SK-N-SH (cell line): ENCODE measurements at regions not wholly inside any gene's neighbourhood (a gene's known extent, or its start where the extent isn't known, plus 50 kb on each side); places are given as distances from the start of the nearest gene placed in this dataset.
A peak's percentile ranks its signal among the peaks of the same experiment; 100 is the strongest.
"Not testable (repeated sequence)": the region's sequence is repeated elsewhere in the genome, so short reads cannot be mapped to it uniquely, and the experiment has no call there.

ENCODE experiments used
- CTCF ChIA-PET: fragments of 300-600, 350-600 bp; formaldehyde crosslinking; extraction: SDS; loops from one replicate; lab custom pipeline; 2021; lab: Yijun Ruan, JAX
- POLR2A ChIA-PET: fragments of 350-600 bp; sonication (Branson Sonifier 250); formaldehyde crosslinking; extraction: SDS; loops from one replicate; lab custom pipeline; 2020; ENCODE audit warnings: antibody characterized with exemption, inconsistent platforms; lab: Yijun Ruan, JAX
- DNase-seq: peaks from one replicate; pipeline ENCODE4 v3.0.0; 2012
- H2AFZ ChIP-seq: fragments of 200-600 bp; sonication (generic); 2 replicates; pipeline ENCODE4 v1.8.1; 2016; ENCODE audit warnings: antibody characterized with exemption, mild to moderate bottlenecking, low read depth
- H3F3A ChIP-seq: fragments of 200-600 bp; sonication (generic); replicated peaks from 2 replicates; pipeline ENCODE3; 2016; ENCODE audit warnings: antibody characterized with exemption, mild to moderate bottlenecking; ENCODE audit not compliant: insufficient read depth
- H3K27ac ChIP-seq, 2 experiments: fragments of 200-500 bp in 1 of 2; fragments of 200-600 bp in 1 of 2; sonication (Bioruptor generic) in 1 of 2; sonication (generic), shearing (Covaris generic) in 1 of 2; 2 replicates each; pipeline versions ENCODE4 v1.5.1 to v1.6.1; 2014 to 2016; ENCODE audit warnings: low read depth in 2 of 2, inconsistent platforms in 1 of 2, low read length in 1 of 2, mild to moderate bottlenecking in 1 of 2, mixed read lengths in 1 of 2
- H3K27me3 ChIP-seq: fragments of 200-600 bp; sonication (generic), shearing (Covaris generic); 2 replicates; pipeline ENCODE4 v1.6.1; 2016; ENCODE audit warnings: mixed run types; ENCODE audit not compliant: insufficient read depth
- H3K36me3 ChIP-seq, 2 experiments: fragments of 200-500 bp in 1 of 2; fragments of 200-600 bp in 1 of 2; sonication (Bioruptor generic) in 1 of 2; sonication (generic) in 1 of 2; replicated peaks in 1 of 2; 2 replicates each; pipeline versions ENCODE3 to v1.5.1; 2014 to 2016; ENCODE audit warnings: low read length in 1 of 2, mild to moderate bottlenecking in 1 of 2; ENCODE audit not compliant: insufficient read depth in 2 of 2, control insufficient read depth in 1 of 2
- H3K4me1 ChIP-seq, 2 experiments: fragments of 200-500 bp in 1 of 2; fragments of 200-600 bp in 1 of 2; sonication (Bioruptor generic) in 1 of 2; sonication (generic), shearing (Covaris generic) in 1 of 2; 2 replicates each; pipeline versions ENCODE4 v1.5.1 to v1.6.1; 2014 to 2016; ENCODE audit warnings: low read depth in 1 of 2, low read length in 1 of 2, mixed run types in 1 of 2; ENCODE audit not compliant: insufficient read depth in 2 of 2, control insufficient read depth in 1 of 2
- H3K4me2 ChIP-seq: fragments of 200-600 bp; sonication (generic), shearing (Covaris generic); 2 replicates; pipeline ENCODE4 v1.6.1; 2017; ENCODE audit warnings: mixed run types
- H3K4me3 ChIP-seq, 2 experiments: fragments of 200-500 bp in 1 of 2; fragments of 200-600 bp in 1 of 2; sonication (Bioruptor generic) in 1 of 2; sonication (generic), shearing (Covaris generic) in 1 of 2; 2 replicates each; pipeline versions ENCODE4 v1.5.1 to v1.8.1; 2014 to 2016; ENCODE audit warnings: low read depth in 2 of 2, inconsistent platforms in 1 of 2, low read length in 1 of 2, mild to moderate bottlenecking in 1 of 2, mixed read lengths in 1 of 2, moderate library complexity in 1 of 2
- H3K79me2 ChIP-seq: fragments of 200-600 bp; sonication (generic); 2 replicates; pipeline ENCODE4 v1.8.1; 2017; ENCODE audit warnings: mild to moderate bottlenecking; ENCODE audit not compliant: insufficient read depth
- H3K9ac ChIP-seq: fragments of 200-600 bp; sonication (generic); 2 replicates; pipeline ENCODE4 v1.6.1; 2017; ENCODE audit warnings: mixed run types
- H3K9me2 ChIP-seq: fragments of 200-600 bp; sonication (generic); 2 replicates; pipeline ENCODE4 v1.6.1; 2017; ENCODE audit warnings: mixed run types
- H3K9me3 ChIP-seq: fragments of 200-600 bp; sonication (generic); 2 replicates; pipeline ENCODE4 v1.6.1; 2017; ENCODE audit warnings: mixed run types, mild to moderate bottlenecking, moderate library complexity
- H4K20me1 ChIP-seq: fragments of 200-600 bp; sonication (generic); 2 replicates; pipeline ENCODE4 v1.6.1; 2017; ENCODE audit warnings: mild to moderate bottlenecking, mixed run types; ENCODE audit not compliant: insufficient read depth
- ELF1 ChIP-seq: IDR thresholded peaks from 2 replicates; pipeline ENCODE4 v1.4.0; 2012
- EZH2phosphoT487 ChIP-seq: fragments of 200-600 bp; sonication (generic); IDR thresholded peaks from 2 replicates; pipeline ENCODE4 v1.6.1; 2017; ENCODE audit warnings: low read depth, mixed run types, mild to moderate bottlenecking, antibody characterized with exemption, moderate library complexity, borderline replicate concordance
- FOXM1 ChIP-seq: IDR thresholded peaks from 2 replicates; pipeline ENCODE4 v1.4.0; 2012; ENCODE audit warnings: low read depth, mild to moderate bottlenecking
- GATA2 ChIP-seq: sonication (generic); formaldehyde crosslinking; IDR thresholded peaks from 2 replicates; pipeline ENCODE4 v1.5.0; 2020; ENCODE audit warnings: mild to moderate bottlenecking, missing genetic modification reagents
- MEF2A ChIP-seq: IDR thresholded peaks from 2 replicates; pipeline ENCODE4 v1.4.0; 2012; ENCODE audit warnings: low read depth, borderline replicate concordance
- NFIC ChIP-seq: IDR thresholded peaks from 2 replicates; pipeline ENCODE4 v1.4.0; 2012; ENCODE audit warnings: borderline replicate concordance
- NRF1 ChIP-seq: IDR thresholded peaks from 2 replicates; pipeline ENCODE4 v1.6.1; 2012; ENCODE audit warnings: low read depth, mild to moderate bottlenecking, low read length
- RCOR1 ChIP-seq: fragments of 150-350 bp; IDR thresholded peaks from 2 replicates; pipeline ENCODE4 v1.6.1; 2017; ENCODE audit warnings: antibody characterized with exemption, low read length
- TAF1 ChIP-seq: IDR thresholded peaks from 2 replicates; pipeline ENCODE4 v1.6.1; 2012; ENCODE audit warnings: low read depth, mild to moderate bottlenecking, low read length, moderate library complexity, borderline replicate concordance
- TCF12 ChIP-seq: IDR thresholded peaks from 2 replicates; pipeline ENCODE4 v1.4.0; 2012
- TEAD4 ChIP-seq: IDR thresholded peaks from 2 replicates; pipeline ENCODE4 v1.4.0; 2012; ENCODE audit warnings: mild to moderate bottlenecking, borderline replicate concordance; ENCODE audit not compliant: insufficient read depth
- WGBS: methylation state at CpG from one replicate; pipeline ENCODE4 v1.1.6; 2017; ENCODE audit warnings: low lambda C conversion rate; 5-methylcytosine and 5-hydroxymethylcytosine counted together
- TF ChIP-seq, protein P1 (sequence below): IDR thresholded peaks from 2 replicates; pipeline ENCODE4 v1.4.0; 2012; ENCODE audit warnings: low read depth
- TF ChIP-seq, protein P2 (sequence below): IDR thresholded peaks from 2 replicates; pipeline ENCODE4 v1.4.0; 2012; ENCODE audit warnings: low read depth, borderline replicate concordance
- TF ChIP-seq, protein P3 (sequence below): fragments of 150-350 bp; IDR thresholded peaks from 2 replicates; pipeline ENCODE4 v1.6.1; 2016; ENCODE audit warnings: mild to moderate bottlenecking, low read depth, low read length

DNA sequence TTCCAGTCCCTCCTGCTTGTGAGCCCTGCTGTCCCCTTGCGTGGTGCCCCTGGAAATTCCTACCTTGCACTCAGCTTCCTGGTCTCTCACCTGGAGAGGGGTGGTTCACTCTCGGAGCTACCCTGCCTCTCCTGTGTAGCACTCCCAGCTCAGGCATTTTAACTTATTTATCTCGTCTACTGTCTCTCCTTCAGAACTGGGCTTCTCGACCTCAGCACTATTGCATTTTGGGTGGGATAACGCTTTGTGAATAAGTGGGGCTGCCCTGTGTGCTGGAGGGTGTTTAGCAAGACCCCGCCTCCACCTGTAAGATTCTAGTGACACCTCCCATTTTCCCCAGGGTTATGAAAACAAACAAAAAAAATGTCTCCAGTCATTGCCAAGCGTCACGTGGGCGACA, 56.0 kb upstream of the SORCS2 start (continued):
- no peak for TF ChIP-seq NRF1

DNA sequence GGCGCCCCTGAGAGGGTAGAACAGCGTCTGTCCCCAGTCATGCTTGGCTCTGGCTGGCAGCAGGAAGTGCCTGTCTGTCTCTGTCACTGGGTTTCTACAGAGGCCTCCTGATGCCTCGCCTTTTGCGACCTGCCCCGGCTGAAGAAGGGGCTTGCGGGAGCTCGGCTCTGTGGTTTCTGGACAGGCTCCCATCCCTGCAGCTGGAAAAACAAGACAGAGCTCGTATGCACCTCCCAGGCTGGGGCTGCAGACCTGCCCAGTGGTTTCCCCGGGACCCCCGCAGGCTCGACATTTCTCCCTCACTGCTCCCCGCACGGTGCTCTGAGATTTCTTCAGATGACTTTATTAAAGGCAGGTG, 57.0 kb upstream of the SORCS2 start:
- no peaks in the 10 kb centered on the region for H3K9me3 ChIP-seq
- H3K27ac ChIP-seq, result peak overlapping the region; percentile 2 to 38; a peak in 2 of 4 replicates
- no peak for DNase-seq
- peaks cover 0 to 23% of the 10 kb centered on the region in 2 experiments; a peak in 1 of 4 replicates for H3K4me1 ChIP-seq
- H2AFZ ChIP-seq, result no peak overlapping the region
- WGBS, result 51% methylated on average over 13 of the region's 13 CpGs
- no peak overlapping the region for H3K4me3 ChIP-seq
- TF ChIP-seq TCF12 (peak; percentile 42), MEF2A (no peak), FOXM1 (no peak), RCOR1 (no peak), ELF1 (no peak), TAF1 (no peak), NFIC (peak; percentile 11; the same call in 1 of the 2 replicates), TEAD4 (no peak), EZH2phosphoT487 (no peak)
- TF ChIP-seq, protein P1, sequence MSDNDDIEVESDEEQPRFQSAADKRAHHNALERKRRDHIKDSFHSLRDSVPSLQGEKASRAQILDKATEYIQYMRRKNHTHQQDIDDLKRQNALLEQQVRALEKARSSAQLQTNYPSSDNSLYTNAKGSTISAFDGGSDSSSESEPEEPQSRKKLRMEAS, result no peak
- TF ChIP-seq, protein P2, sequence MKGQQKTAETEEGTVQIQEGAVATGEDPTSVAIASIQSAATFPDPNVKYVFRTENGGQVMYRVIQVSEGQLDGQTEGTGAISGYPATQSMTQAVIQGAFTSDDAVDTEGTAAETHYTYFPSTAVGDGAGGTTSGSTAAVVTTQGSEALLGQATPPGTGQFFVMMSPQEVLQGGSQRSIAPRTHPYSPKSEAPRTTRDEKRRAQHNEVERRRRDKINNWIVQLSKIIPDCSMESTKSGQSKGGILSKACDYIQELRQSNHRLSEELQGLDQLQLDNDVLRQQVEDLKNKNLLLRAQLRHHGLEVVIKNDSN, result no peak
- TF ChIP-seq, protein P3, sequence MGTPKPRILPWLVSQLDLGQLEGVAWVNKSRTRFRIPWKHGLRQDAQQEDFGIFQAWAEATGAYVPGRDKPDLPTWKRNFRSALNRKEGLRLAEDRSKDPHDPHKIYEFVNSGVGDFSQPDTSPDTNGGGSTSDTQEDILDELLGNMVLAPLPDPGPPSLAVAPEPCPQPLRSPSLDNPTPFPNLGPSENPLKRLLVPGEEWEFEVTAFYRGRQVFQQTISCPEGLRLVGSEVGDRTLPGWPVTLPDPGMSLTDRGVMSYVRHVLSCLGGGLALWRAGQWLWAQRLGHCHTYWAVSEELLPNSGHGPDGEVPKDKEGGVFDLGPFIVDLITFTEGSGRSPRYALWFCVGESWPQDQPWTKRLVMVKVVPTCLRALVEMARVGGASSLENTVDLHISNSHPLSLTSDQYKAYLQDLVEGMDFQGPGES, result no peak
- H3K27me3 ChIP-seq, result no peaks in the 10 kb centered on the region
- H4K20me1 ChIP-seq, result no peaks in the 10 kb centered on the region
- ChIA-PET CTCF (interaction anchor here (1.1 kb wide), 1 partner anchor 12 kb away, joined by 3 read pairs; no protein-coding TSS in a partner anchor), POLR2A (no interaction called here)
- H3K36me3 ChIP-seq, result no peaks in the 10 kb centered on the region
- H3K9ac ChIP-seq, result no peak overlapping the region
- H3K79me2 ChIP-seq, result no peaks in the 10 kb centered on the region
- peak overlapping the region; percentile 79; the same call in 1 of the 2 replicates for H3K4me2 ChIP-seq
- H3K9me2 ChIP-seq, result no peaks in the 10 kb centered on the region
- H3F3A ChIP-seq, result peaks cover 18% of the 10 kb centered on the region

DNA sequence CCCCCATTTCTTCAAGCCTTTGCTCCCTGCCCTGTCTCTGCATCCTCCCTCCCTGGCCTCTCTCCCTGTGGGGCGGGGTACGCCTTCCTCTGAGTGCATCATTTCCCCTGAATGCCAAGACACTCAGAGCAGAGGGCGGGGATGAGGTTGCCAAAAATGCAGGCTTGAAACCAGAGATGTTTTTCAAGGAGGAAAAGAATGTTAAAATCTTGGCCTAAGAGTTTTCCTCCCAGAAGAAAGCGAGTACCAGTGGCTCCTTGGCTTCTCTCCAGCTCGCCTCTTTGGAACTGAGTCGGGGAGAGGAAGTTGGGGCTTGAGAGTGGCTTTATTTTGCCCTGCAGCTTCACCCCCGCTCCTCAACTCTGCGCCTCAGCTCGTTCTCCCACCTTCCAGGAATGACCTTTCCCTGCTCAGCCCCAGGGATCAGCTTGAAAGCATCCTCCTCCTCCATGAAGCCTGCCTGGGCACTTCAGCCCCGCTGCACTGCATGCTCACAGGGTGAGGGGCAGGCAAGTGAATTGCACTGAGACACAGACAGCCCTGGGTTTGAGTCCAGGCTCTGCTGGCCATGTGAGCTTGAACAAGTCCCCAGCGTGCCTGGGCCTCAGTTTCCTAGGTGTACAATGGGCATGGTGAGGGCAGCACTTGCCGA, 57.5 kb upstream of the SORCS2 start:
- peak overlapping the region; percentile 79 for H3K4me2 ChIP-seq
- no peak overlapping the region for H3K9ac ChIP-seq
- peak overlapping the region; percentile 7 to 38; a peak in 3 of 4 replicates for H3K27ac ChIP-seq
- peaks cover 18% of the 10 kb centered on the region for H3F3A ChIP-seq
- H3K79me2 ChIP-seq, result no peaks in the 10 kb centered on the region
- ChIA-PET POLR2A (no interaction called here), CTCF (no interaction called here)
- H3K36me3 ChIP-seq, result no peaks in the 10 kb centered on the region
- H2AFZ ChIP-seq, result no peak overlapping the region
- H3K4me3 ChIP-seq, result no peak overlapping the region
- DNase-seq, result no peak
- TF ChIP-seq NFIC, result peak; percentile 57; the same call in 1 of the 2 replicates
- TF ChIP-seq GATA2, result no peak
- H3K9me3 ChIP-seq, result no peaks in the 10 kb centered on the region
- no peaks in the 10 kb centered on the region for H4K20me1 ChIP-seq
- H3K9me2 ChIP-seq, result no peaks in the 10 kb centered on the region
- H3K4me1 ChIP-seq, result peaks cover 0 to 21% of the 10 kb centered on the region in 2 experiments; a peak in 1 of 4 replicates
- H3K27me3 ChIP-seq, result no peaks in the 10 kb centered on the region
- WGBS, result 56% methylated on average over 12 of the region's 12 CpGs

DNA sequence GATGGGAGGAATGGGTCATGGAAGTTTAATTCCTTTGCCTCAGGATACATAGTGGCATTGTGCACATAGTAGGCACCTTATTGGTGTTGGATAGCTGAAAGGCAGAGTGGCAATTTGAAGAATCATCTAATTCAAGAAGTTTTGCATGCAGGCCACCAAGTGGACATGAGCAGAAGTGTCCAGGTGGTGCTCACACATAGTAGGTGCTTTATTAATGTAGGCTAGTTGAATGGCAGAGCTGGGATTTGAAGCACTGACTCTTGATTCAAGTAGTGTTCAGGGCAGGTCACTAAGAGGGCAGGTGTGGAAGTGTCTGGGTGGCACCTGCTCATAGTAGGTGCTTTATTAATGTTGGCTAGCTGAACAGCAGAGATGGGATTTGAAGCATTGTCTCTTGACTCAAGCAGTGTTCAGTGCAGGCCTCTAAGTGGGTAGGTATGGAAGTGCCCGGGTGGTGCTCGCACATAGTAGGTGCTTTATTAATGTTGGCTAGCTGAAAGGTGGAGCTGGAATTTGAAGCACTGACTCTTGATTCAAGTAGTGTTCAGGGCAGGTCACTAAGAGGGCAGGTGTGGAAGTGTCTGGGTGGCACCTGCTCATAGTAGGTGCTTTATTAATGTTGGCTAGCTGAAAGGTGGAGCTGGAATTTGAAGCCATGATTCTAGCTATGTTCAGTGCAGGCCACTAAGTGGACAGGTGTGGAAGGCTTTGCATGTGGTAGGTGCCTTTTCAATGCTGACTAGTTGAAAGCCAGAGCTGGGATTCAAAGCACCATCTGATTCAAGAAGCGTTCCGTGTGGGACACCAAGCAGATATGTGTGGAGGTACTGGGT, 58.3 kb upstream of the SORCS2 start:
- POLR2A ChIA-PET, result not testable (repeated sequence)
- WGBS, result 69% methylated on average over 4 of the region's 4 CpGs

More for the DNA sequence above, 58.3 kb upstream of the SORCS2 start:
- H3K9ac ChIP-seq, H3K36me3 ChIP-seq, H3K9me2 ChIP-seq, DNase-seq, H3K79me2 ChIP-seq, H2AFZ ChIP-seq, H3K27me3 ChIP-seq, CTCF ChIA-PET, H3K9me3 ChIP-seq, H4K20me1 ChIP-seq, H3K4me3 ChIP-seq: not testable (repeated sequence)
- Histone ChIP-seq H3F3A (peaks cover 18% of the 10 kb centered on the region), H3K4me1 (peaks cover 0 to 12% of the 10 kb centered on the region in 2 experiments; a peak in 1 of 4 replicates), H3K27ac (peak overlapping the region in 1 of 2 experiments; percentile 38; a peak in 1 of 4 replicates), H3K4me2 (peak overlapping the region; percentile 79)
